ENCODE measurements at regions not wholly inside any gene's neighbourhood (a gene's known extent, or its start where the extent isn't known, plus 50 kb on each side); places are given as distances from the start of the nearest gene placed in this dataset.
"Not testable (repeated sequence)": the region's sequence is repeated elsewhere in the genome, so short reads cannot be mapped to it uniquely, and the experiment has no call there.

DNA sequence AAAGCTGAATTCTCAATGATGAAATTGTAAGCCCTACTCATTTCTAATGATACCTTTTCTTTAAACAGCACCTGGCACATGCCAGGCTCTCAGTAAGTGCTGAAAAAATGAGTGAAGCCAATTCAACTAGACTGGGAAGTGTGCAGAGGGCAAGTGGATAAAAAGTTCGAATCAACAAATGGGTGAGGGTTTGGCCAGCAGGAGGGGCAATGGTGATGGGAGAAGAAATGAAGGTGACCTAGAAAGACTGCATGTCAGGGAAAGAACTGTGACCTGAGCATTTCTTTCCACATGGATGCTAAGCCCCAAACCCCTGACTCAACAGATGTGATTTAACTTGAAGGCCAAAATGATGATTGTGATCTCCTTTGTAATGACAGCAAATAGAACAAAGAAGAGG, 54.6 kb downstream of the DKK1 start:
- no peak for DNase-seq (ENCODE audit: low read depth)

DNA sequence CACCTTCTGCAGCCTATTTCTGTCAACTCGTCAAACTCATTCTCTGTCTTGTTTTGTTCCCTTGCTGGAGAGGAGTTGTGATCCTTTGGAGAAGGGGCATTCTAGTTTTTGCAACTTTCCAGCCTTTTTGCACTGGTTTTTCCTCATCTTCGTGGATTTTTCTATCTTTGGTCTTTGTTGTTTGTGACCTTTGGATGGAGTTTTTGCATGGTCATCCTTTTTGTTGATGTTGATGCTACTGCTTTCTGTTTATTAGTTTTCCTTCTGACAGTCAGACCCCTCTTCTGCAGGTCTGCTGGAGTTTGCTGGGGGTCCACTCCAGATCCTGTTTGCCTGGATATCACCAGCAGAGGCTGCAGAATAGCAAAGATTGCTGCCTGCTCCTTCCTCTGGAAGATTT, 60.1 kb downstream of the DKK1 start:
- not testable (repeated sequence) for DNase-seq (ENCODE audit: low read depth)

DNA sequence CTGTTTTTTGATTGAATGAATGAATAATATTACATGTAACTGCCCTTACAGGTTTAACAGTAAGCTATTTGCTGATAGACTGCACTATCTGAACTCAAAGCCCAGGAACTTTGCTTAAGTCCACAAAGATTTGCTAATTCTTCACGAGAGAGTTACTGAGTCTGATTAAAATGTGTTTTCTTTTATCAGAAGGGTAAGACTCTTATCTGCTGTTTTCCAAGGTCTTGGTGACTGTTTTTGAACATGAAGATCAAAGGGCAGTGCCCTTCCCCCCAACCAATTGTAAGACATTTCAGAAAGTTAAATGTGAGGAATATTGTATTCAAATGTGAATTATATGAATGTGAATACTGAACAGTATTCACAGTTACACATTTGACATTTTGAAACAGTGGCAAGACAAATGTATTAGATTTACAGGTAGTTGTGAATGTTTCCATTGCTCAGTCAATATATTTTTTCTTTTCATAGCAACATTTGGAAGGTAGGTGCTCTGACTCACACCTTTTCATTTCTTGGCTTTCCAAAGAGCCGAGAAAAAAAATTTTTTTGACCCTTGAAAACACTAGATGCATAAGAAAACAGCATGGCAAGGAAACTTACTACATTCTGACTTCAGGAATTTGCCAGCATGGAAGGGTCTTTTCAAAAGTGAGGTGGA, 62.7 kb downstream of the DKK1 start:
- no peak for DNase-seq (ENCODE audit: low read depth)

DNA sequence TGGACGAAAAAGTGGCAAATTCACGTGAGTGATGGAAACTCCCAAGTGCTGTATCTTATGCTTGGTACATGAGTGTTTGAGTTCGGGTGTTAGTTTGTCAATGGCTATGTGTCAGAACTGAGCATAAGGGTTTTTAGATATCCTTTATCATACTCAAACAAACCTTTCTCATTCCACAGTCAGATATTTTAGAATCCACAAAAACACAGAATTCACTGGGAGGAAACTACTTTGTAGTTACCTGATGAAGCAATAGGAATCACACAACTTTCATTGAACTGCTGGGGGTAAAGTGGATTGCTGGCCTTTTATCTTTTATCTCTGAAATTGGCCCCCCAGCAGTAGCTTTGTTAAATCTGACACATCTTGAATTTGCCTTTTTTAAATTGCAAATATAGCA, 64.0 kb downstream of the DKK1 start:
- DNase-seq (ENCODE audit: low read depth), result no peak

DNA sequence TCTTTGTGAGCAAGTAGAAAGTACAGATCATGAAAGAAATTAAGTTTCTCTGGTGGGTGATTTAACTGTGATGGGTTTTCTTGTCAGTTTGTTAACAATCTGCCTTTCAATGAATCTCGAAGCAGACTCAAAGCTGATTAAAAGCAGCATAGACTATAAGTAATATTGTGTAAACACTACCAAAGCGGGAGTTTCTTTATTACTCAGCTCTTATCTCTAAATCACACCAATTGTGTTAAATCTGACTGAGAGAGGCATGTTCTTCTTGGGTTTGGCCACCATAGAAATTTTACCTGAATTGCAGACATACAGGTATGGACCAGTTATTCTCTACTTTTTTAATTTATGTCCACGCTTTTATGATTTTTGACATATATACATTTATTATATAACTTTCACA, 65.2 kb downstream of the DKK1 start:
- no peak for DNase-seq (ENCODE audit: low read depth)

DNA sequence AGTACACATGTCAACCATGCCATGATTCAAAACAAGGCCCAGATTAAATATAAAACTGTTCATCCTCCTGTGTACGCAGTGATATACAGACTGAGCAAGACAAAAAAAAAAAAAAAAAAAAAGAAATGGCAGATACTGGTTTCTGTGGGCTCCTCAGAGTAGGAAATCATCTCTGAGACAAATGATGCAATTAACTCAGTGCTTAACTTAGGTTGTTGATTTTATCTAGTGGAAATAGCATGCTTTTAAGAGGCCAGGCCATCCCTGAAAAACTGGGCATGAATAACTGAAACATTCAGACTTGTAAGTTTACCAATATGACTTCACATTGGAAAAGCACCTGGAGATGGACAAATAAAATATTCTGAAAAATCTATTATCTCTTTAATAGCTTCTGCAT, 69.0 kb downstream of the DKK1 start:
- DNase-seq (ENCODE audit: low read depth), result no peak

DNA sequence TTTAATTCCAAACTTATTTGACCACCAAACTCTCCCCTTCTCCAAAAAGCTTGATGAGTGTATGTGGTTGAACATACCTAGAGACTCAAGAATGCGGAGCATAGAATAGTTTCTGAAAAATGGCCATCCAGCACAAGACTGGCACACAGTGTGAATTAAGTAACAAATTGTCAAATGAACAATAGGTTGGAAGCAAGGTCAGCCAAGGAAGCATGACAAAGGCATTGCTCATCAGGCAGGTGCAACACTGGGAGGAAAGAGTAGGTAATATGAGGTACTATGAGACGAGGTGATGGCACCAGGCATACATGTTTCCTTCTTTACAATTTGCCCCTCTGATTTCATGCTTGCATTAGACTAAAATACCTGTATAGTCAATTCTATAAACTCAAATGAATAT, 73.7 kb downstream of the DKK1 start:
- no peak for DNase-seq (ENCODE audit: low read depth)

DNA sequence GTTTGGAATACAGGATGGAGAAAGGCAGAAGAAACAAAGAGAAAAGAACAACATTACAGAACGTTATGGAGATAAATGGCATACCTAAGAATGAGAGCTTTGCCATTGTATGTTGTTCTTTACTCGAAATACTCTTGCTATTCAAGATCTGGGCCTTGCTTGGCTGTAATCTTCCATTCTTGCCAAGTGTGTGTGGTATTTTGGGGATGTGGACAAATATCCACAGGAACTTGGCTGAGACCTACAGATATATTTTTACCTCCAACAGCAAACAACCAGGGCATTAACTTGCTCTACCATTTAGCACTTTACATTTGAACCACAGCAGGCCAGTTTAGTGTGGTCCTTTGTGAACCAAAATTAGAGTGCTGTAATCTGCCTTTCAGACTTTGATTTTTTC, 76.3 kb downstream of the DKK1 start:
- peak; percentile 16 for DNase-seq (ENCODE audit: low read depth)

DNA sequence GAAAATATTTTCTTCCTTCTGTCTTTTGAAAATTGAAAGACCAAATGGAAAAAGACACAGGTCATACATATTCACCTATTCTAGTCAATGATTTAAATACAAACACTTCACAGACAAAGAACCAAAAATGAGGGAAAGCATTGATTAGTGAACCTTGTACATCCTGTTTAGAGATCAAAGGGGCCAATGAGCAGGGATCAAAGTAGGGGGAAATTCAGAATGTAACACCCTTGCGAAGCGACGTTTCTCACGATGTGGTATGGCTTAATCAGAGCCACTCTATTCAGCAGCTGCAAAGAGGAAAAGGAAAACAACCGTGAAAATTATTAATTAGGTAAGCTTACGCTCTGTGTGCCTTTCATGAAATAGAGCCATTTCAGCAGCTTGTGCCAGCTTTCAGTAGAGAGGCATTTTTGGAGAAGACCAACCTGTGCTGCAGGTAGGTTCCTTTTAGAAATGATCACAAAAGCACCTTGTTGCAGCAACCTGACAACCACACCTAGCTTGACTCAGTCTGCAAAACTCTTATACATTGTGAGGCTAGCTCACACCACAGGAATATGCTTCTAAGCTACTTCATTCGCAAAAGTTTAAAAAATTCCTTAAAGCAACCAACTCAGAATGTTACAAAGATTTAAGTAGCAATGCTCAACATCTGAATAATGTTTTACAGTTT, 78.0 kb downstream of the DKK1 start:
- DNase-seq (ENCODE audit: low read depth), result no peak

DNA sequence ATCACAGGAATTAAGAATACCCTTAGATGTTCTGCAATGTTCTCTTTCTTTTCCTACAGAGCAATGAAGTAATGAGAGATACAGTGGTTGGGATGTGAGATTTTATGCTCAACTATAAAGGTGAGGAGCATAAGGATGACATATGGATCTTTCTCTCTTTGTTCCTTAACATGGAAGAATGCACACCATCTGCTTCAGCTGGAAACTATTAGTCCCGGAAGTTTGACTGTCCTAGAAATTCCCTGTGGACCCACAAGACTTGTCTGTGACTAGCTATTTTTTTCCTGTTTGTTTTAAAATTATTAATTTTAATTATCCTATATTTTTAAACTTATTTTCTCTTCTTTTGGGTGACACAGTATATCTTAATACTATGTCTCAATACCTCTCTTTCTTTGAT, 80.2 kb downstream of the DKK1 start:
- no peak for DNase-seq (ENCODE audit: low read depth)

DNA sequence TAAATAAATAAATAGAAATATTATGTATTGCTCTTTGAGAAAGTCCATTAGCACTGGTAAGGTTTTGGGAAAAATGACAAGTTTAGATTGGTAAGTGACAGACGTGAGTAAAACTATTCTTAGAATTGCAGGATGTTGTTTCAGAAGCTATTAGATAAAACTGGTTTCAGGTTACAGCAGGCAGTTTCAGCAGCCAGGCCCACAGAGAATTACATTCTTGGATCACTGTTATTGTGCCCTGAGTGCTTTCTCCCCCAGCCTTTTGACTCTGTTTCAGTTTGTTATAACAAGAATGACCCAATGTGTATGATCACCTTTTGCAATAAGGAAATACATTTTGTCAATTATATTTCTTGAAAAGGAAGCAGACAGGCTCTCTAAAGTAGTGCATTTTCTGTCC, 86.5 kb downstream of the DKK1 start:
- DNase-seq (ENCODE audit: low read depth), result peak; percentile 27

DNA sequence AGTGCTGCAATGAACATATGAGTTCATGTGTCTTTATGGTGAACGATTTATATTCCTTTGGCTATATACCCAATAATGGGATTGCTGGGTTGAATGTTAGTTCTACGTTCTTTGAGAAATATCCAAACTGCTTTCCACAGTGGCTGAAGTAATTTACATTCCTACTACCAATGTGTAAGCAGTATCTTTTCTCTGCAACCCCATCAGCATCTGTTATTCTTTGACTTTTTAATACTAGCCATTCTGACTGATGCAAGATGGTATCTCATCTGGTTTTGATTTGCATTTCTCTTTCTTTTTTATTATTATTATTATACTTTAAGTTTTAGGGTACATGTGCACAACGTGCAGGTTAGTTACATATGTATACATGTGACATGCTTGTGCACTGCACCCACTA, 89.7 kb downstream of the DKK1 start:
- DNase-seq (ENCODE audit: low read depth), result peak; percentile 9

DNA sequence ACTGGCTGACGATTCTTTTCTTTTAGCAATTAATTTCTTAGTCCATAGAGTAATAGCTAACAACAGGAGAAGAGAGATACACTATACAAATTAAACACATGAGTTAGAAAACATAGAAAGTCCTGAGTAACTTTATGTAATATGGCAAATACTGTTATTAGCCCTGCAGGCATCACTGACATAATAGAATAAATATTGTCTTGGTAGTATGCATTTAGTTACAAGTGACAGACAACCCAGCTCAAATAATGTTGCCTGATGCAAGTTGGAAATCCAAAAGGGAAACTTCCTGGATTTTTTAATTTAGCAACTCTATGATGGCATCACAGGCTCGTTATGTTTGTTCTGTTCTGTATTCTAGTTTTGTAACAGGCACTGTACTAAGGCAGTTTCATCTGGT, 95.1 kb downstream of the DKK1 start:
- DNase-seq (ENCODE audit: low read depth), result no peak

DNA sequence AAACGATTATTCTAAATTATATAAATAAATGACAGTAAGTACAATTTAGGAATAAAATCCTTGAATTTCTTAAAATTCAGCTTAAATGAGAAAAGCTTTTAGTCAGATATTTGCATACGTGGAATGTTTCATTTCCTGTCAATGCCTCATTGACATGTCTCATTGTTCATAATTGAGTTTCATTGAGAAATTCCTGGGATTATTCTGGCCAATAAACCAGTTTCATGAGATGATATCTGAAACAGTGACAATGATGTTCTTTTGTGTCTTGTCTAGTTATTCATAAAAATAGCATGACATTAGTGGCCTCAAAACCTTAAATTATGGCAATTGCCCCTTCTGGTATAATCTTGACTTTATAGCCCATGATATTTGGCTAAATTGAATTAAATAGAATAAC, 95.8 kb downstream of the DKK1 start:
- no peak for DNase-seq (ENCODE audit: low read depth)

DNA sequence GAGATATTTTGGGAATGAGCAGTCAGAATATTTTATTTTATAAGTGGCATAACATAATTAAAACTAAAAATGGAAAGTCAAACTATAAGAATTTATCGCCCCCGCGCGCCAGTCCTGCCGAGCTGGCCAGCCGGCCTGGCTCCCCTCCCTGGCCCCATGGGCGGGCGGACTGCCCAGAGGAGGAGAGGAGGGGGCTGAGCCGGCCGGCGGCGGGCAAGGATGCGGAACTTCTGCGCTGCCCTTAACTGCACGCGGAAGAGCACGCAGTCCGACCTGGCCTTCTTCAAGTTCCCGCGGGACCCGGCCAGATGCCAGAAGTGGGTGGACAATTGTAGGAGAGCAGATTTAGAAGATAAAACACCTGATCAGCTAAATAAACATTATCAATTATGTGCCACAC, 96.8 kb downstream of the DKK1 start:
- DNase-seq (ENCODE audit: low read depth), result no peak

DNA sequence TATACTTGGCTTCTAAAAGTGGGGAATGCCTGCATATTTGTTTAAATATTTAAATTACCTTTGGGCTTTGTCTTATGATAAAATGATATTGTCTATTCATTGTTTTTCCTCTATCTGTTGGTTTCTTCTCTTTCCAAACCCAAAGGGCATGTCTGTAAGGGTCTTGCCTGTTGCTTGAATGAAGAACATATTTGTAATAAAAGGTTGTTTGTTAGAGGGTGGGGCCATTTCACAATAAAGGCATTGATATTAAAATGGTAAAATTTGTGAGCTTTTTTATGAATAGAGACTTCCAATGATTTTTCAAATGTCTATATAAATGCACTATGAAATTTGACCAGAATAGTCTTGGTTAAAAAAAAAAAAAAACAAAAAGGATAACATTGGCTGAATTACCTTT, 105.2 kb downstream of the DKK1 start:
- DNase-seq (ENCODE audit: low read depth), result no peak

DNA sequence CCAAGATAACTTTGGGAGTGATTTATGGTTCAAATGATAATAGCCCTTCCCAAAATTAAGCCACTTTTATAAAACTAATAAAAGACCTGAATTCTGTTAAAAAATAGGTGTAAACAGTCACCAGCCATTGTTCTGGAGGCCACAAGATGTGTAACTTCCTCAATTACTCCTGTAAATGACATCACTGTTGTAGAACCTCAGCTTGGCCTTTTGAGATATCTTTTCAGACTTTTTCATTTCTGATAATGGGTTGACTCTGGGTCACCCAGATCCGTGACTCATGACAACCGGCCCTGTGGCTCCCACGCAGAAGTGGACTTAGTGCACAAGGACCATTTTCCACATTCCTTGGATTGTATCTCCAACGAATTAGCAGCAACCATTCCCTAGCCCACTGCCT, 106.6 kb downstream of the DKK1 start:
- DNase-seq (ENCODE audit: low read depth), result no peak

DNA sequence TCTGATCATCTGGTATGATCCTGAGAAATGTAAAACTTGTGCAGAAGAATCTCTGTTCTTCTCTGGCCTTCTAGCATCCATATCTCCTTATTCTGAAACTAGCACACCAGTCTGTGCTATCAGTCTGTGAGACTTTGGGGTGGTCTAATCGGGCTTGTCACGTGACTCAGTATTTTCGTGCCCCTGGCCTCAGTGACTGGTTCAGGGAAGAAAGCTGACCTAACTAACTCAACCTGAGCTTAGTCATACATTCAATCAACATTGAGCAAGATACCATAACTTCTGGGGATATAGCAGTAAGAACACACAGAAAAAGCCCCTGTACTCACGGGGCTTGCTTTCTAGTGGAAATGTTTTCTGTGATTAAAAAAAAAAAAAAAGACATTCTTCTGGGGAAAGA, 109.3 kb downstream of the DKK1 start:
- DNase-seq (ENCODE audit: low read depth), result no peak

DNA sequence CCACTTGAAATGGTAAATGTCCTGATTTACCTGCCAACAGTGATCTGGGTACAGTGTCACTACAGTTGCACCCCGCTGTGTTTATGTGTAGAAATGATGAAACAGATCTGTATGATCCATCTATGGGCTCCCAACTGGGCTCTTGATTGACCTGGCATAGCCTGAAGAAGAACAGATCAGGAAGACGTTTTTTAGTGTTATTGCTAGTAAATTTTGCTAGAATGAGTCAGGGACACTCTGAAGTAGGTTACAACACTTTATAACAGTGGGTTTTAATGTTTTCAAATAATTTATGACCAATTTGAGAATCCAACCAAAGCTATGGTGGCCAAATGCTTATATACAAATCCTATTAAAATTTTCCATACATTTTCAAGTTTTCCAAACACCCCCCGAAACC, 110.3 kb downstream of the DKK1 start:
- DNase-seq (ENCODE audit: low read depth), result no peak

DNA sequence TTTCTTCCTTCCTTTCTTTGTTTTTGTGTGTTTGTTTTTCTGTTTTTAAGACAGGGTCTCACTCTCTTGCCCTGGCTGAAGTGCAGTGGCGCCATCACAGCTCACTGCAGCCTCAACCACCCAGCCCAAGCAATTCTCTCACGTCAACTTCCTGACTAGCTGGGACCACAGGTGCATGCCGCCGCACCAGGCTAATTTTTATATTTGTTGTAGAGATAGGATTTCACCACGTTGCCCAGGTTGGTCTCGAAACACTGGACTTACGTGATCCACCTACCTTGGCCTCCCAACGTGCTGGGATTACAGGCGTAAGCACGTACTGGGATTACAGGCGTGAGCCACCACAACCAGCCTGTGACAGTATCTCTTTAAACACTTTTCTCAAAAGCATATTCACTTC, 120.7 kb downstream of the DKK1 start:
- DNase-seq (ENCODE audit: low read depth), result no peak

DNA sequence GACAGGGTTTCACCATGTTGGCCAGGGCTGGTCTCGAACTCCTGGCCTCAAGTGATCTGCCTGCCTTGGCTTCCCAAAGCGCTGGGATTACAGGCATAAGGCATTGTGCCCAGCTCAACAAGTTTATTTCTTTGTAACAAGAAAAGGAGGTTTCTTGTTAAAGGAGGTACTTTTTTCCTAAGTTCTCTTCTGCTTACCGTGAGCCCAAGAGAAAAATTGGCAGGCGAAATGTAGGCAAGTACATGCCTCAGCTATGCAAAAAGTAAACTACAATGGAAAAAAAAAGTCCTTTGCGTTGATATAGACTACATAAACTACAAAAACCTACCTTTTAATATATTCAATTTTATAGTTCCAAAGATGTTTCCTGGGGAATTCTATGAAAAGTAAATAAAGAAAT, 122.6 kb downstream of the DKK1 start:
- peak; percentile 91 for DNase-seq (ENCODE audit: low read depth)

DNA sequence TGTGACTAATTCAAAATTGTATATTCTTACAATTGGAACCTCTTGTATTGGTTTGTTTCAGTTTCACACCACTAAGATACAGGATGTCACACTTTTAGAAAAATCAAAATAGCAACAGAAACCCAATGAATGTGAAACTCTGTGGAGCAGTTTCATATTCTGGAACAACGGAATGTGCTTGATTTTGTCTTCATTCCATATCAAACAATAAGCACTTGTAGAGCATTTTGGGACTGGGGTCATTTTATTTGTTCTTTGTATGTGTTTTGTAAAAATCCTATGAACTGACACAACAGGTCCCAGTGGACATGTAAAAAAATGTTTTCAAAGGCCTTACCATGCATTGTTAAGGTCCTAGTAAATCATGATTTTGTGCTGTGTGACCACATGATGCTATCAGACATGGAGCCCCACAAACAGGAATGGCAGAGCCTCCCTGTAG, 123.1 kb downstream of the DKK1 start:
- peak; percentile 50 for DNase-seq (ENCODE audit: low read depth)

DNA sequence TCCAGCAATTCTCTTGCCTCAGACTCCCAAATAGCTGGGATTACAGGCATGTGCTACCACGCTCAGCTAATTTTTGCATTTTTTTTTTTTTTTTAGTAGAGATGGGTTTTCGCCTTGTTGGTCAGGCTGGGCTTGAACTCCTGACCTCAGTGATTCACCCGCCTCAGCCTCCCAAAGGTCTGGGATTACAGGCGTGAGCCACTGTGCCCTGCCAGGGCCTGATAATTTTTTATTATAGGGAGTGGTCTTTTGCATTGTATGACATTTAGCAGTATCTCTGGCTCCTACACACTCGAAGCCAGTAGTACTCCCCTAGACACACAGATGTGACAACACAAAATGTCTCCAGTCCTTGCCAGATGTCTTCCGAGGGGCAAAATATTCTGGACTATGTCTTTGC, 124.0 kb downstream of the DKK1 start:
- DNase-seq (ENCODE audit: low read depth), result no peak

DNA sequence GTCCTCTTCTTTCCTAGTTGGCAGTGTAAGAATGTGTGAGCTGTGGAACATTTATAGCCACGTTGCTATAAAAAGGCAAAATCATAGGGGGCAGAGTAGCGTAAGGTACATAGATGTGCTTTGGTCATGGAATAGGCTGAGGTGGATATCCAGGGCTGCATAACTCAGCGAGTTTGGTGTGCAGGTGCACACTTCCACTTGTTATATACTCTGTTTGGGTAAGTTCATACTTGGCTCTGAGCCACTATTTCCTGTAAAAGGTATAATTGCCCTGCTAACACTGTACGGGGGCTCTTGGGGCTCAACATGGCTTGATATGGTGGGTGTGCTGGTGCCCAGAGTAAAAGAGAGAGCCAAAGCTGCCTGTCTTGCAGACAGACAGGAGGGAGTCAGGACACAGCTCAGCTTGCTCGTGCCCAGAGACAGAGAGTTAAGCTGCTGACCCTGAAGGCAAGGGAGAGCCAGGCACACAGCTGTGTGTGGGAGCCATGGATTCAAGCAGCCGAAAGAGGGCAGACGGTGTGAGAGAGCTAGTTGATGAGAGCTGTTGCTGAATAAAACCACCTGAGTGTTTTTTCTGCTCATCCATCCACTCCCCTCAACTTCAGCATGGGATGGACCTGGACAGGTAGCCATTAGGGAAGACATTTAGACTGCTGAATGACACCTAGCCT, 126.7 kb downstream of the DKK1 start:
- DNase-seq (ENCODE audit: low read depth), result no peak
